ENCODE measurements at regions not wholly inside any gene's neighbourhood (a gene's known extent, or its start where the extent isn't known, plus 50 kb on each side); places are given as distances from the start of the nearest gene placed in this dataset.

- no peak for ATAC-seq
- no peaks in the 10 kb centered on the region for H3K4me1 ChIP-seq
- DNase-seq (ENCODE audit: low read depth in 1 of 2, low spot score in 1 of 2), result no peak
- no peak overlapping the region for H3K27ac ChIP-seq
- H3K4me2 ChIP-seq, result no peak overlapping the region
- ChIA-PET CTCF (interaction anchor here (1.6 kb wide), 1 partner anchor 13 kb away, joined by 3 read pairs; no protein-coding TSS in a partner anchor), POLR2A (no interaction called here)
- WGBS (ENCODE audit: missing lambda C conversion rate), result 44% methylated on average over 2 of the region's 2 CpGs
- no peak overlapping the region for H3K4me3 ChIP-seq
- TF ChIP-seq ZC3H11A (IDR thresholded peaks at IDR 0.05), result no peak
- no peak for TF ChIP-seq PBX3 (IDR thresholded peaks at IDR 0.05)
- no peak for TF ChIP-seq ZSCAN20 (CRISPR knock-in tag; IDR thresholded peaks at IDR 0.05)
- TF ChIP-seq RFX5 (IDR thresholded peaks at IDR 0.05), result no peak
- TF ChIP-seq, protein P1, sequence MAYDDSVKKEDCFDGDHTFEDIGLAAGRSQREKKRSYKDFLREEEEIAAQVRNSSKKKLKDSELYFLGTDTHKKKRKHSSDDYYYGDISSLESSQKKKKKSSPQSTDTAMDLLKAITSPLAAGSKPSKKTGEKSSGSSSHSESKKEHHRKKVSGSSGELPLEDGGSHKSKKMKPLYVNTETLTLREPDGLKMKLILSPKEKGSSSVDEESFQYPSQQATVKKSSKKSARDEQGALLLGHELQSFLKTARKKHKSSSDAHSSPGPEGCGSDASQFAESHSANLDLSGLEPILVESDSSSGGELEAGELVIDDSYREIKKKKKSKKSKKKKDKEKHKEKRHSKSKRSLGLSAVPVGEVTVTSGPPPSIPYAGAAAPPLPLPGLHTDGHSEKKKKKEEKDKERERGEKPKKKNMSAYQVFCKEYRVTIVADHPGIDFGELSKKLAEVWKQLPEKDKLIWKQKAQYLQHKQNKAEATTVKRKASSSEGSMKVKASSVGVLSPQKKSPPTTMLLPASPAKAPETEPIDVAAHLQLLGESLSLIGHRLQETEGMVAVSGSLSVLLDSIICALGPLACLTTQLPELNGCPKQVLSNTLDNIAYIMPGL (CRISPR knock-in tag; IDR thresholded peaks at IDR 0.05; ENCODE audit: borderline replicate concordance), result no peak
- TF ChIP-seq, protein P2, sequence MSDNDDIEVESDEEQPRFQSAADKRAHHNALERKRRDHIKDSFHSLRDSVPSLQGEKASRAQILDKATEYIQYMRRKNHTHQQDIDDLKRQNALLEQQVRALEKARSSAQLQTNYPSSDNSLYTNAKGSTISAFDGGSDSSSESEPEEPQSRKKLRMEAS (IDR thresholded peaks at IDR 0.05), result no peak
- TF ChIP-seq SMC3 (IDR thresholded peaks at IDR 0.05), result no peak
- no peak for TF ChIP-seq ATOH8 (CRISPR knock-in tag; IDR thresholded peaks at IDR 0.05; ENCODE audit: low read depth)
- TF ChIP-seq BCL3 (IDR thresholded peaks at IDR 0.05), result no peak
- TF ChIP-seq TP53 (CRISPR knock-in tag; IDR thresholded peaks at IDR 0.05), result no peak
- no peak for TF ChIP-seq CBX8 (IDR thresholded peaks at IDR 0.05)
- TF ChIP-seq FOSB (CRISPR knock-in tag; IDR thresholded peaks at IDR 0.05), result no peak
- TF ChIP-seq RAD21 (conservative IDR thresholded peaks at IDR 0.05 in 1 of 2, IDR thresholded peaks at IDR 0.05 in 1 of 2), result no peak
- TF ChIP-seq, protein P3, sequence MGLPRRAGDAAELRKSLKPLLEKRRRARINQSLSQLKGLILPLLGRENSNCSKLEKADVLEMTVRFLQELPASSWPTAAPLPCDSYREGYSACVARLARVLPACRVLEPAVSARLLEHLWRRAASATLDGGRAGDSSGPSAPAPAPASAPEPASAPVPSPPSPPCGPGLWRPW (IDR thresholded peaks at IDR 0.05), result no peak
- no peak for TF ChIP-seq HOXB13 (CRISPR knock-in tag; IDR thresholded peaks at IDR 0.05; ENCODE audit: low read depth)
- no peak for TF ChIP-seq RARB (CRISPR knock-in tag; IDR thresholded peaks at IDR 0.05)
- TF ChIP-seq BHLHE40 (IDR thresholded peaks at IDR 0.05; ENCODE audit: low read depth, low read length), result no peak
- TF ChIP-seq JUN (IDR thresholded peaks at IDR 0.05), result no peak
- no peak for TF ChIP-seq NFE2L2 (conservative IDR thresholded peaks at IDR 0.05; ENCODE audit: low read length)
- peaks cover 18% of the 10 kb centered on the region for H3K9me3 ChIP-seq
- FAIRE-seq, result no peak
Observed at GRCh38 chr9:78396087-78396486, 99.2 kb downstream of the PSAT1 start.

DNA sequence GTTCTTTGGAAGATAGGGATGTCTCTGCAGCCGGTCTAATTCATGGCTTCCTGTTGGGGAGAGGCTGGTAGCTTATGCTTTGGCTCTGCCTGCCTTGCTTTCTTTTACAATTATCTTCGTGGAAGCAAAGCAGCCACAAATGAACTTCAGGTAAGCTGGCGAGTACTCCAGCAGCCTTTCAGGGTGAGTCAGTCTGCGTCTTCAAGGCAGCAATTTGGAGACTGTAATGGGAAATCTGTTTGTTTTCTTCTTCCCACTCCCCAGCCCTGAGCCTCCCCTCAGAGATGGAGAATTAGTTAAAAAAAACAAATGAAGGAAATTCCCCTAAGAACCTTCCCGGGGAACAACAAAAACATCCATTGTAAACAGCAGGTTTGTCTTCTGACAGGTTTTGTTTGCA lies 100.1 kb downstream of the PSAT1 start:
- ATAC-seq (no peak), DNase-seq (ENCODE audit: low read depth in 1 of 2, low spot score in 1 of 2) (no peak), FAIRE-seq (no peak)
- Histone ChIP-seq H3K27ac (no peak overlapping the region), H3K9me3 (peaks cover 18% of the 10 kb centered on the region), H3K4me3 (no peak overlapping the region), H3K4me1 (no peaks in the 10 kb centered on the region), H3K4me2 (no peak overlapping the region)
- 36% methylated on average over 5 of the region's 5 CpGs for WGBS (ENCODE audit: missing lambda C conversion rate)
- no peak for TF ChIP-seq ZC3H11A (IDR thresholded peaks at IDR 0.05)
- no peak for TF ChIP-seq CHD2 (IDR thresholded peaks at IDR 0.05; ENCODE audit: low read length, partially characterized antibody)
- no peak for TF ChIP-seq BHLHE40 (IDR thresholded peaks at IDR 0.05; ENCODE audit: low read depth, low read length)
- no peak for TF ChIP-seq PBX3 (IDR thresholded peaks at IDR 0.05)
- no peak for TF ChIP-seq USF2 (IDR thresholded peaks at IDR 0.05)
- TF ChIP-seq, protein P4, sequence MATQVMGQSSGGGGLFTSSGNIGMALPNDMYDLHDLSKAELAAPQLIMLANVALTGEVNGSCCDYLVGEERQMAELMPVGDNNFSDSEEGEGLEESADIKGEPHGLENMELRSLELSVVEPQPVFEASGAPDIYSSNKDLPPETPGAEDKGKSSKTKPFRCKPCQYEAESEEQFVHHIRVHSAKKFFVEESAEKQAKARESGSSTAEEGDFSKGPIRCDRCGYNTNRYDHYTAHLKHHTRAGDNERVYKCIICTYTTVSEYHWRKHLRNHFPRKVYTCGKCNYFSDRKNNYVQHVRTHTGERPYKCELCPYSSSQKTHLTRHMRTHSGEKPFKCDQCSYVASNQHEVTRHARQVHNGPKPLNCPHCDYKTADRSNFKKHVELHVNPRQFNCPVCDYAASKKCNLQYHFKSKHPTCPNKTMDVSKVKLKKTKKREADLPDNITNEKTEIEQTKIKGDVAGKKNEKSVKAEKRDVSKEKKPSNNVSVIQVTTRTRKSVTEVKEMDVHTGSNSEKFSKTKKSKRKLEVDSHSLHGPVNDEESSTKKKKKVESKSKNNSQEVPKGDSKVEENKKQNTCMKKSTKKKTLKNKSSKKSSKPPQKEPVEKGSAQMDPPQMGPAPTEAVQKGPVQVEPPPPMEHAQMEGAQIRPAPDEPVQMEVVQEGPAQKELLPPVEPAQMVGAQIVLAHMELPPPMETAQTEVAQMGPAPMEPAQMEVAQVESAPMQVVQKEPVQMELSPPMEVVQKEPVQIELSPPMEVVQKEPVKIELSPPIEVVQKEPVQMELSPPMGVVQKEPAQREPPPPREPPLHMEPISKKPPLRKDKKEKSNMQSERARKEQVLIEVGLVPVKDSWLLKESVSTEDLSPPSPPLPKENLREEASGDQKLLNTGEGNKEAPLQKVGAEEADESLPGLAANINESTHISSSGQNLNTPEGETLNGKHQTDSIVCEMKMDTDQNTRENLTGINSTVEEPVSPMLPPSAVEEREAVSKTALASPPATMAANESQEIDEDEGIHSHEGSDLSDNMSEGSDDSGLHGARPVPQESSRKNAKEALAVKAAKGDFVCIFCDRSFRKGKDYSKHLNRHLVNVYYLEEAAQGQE (IDR thresholded peaks at IDR 0.05), result no peak
- TF ChIP-seq, protein P5, sequence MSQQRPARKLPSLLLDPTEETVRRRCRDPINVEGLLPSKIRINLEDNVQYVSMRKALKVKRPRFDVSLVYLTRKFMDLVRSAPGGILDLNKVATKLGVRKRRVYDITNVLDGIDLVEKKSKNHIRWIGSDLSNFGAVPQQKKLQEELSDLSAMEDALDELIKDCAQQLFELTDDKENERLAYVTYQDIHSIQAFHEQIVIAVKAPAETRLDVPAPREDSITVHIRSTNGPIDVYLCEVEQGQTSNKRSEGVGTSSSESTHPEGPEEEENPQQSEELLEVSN (IDR thresholded peaks at IDR 0.05; ENCODE audit: borderline replicate concordance, low read depth), result no peak
- TF ChIP-seq RFX5 (IDR thresholded peaks at IDR 0.05), result no peak
- TF ChIP-seq ATOH8 (CRISPR knock-in tag; IDR thresholded peaks at IDR 0.05; ENCODE audit: low read depth), result no peak
- no peak for TF ChIP-seq POLR2AphosphoS2 (conservative IDR thresholded peaks at IDR 0.05; ENCODE audit: low read length)
- ChIA-PET POLR2A (no interaction called here), CTCF (interaction anchor here (0.9 to 1.6 kb wide), 2 partner anchors 12 to 26 kb away, joined by 3 to 4 read pairs; no protein-coding TSS in a partner anchor)
